ENCODE measurements at regions not wholly inside any gene's neighbourhood (a gene's known extent, or its start where the extent isn't known, plus 50 kb on each side); places are given as distances from the start of the nearest gene placed in this dataset.

GRCh38 chr11:97645736-97646135 lies 1255.9 kb downstream of the JRKL start:
- TF ChIP-seq POLR2A (IDR thresholded peaks at IDR 0.05; ENCODE audit: low read length) (no peak), BHLHE40 (IDR thresholded peaks at IDR 0.05; ENCODE audit: low read depth, low read length) (no peak), REST (IDR thresholded peaks at IDR 0.05) (no peak), CHD2 (IDR thresholded peaks at IDR 0.05; ENCODE audit: low read length, partially characterized antibody) (no peak), NFE2L2 (conservative IDR thresholded peaks at IDR 0.05; ENCODE audit: low read length) (no peak), CEBPB (IDR thresholded peaks at IDR 0.05) (no peak), CTCF (IDR thresholded peaks at IDR 0.05) (no peak), GATA3 (IDR thresholded peaks at IDR 0.05; ENCODE audit: borderline replicate concordance) (no peak), TP53 (CRISPR knock-in tag; IDR thresholded peaks at IDR 0.05) (no peak), EHMT2 (IDR thresholded peaks at IDR 0.05; ENCODE audit: low read depth) (no peak), RAD21 (conservative IDR thresholded peaks at IDR 0.05 in 1 of 2, IDR thresholded peaks at IDR 0.05 in 1 of 2) (no peak)

Data from A549 (cell line).